GM18502 (cell line): ENCODE measurements at regions not wholly inside any gene's neighbourhood (a gene's known extent, or its start where the extent isn't known, plus 50 kb on each side); places are given as distances from the start of the nearest gene placed in this dataset.

Experiments
- ATAC-seq: cut with Tn5 transposase; IDR thresholded peaks from one replicate; pipeline ENCODE4 v1.9.1; 2021; ENCODE audit warnings: mild to moderate bottlenecking; ENCODE audit not compliant: unreplicated experiment, poor library complexity

GRCh38 chr10:10959666-10960065, 58.0 kb upstream of the CELF2 start:
- ATAC-seq: peak; percentile 87

DNA sequence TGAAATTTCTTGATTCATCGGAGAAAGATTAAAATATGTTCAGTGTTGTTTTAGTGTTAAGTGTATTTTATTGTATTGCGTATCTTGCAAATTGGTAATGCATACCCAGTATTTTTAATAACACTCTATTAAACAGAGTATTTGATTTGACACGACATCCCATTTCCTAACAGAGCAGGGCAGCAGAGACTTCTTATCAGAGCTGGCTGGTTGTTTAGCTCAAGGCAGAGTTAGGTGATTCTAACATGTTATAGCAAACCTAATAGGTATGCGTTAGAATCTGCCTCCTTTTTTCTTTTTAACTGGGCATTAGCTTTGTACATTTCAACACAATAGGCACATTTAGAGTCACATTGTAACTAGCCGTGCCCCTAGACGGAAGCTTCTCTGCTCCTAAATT, 57.1 kb upstream of the CELF2 start:
- no peak for ATAC-seq

GRCh38 chr10:10961072-10961471, 56.6 kb upstream of the CELF2 start:
- no peak for ATAC-seq

- no peak for ATAC-seq
Measured at GRCh38 chr10:10967029-10967428, 50.6 kb upstream of the CELF2 start.

GRCh38 chr10:10967581-10968256, 50.0 kb upstream of the CELF2 start:
- ATAC-seq: no peak
